Testis (tissue), 2 donors: ENCODE measurements at regions not wholly inside any gene's neighbourhood (a gene's known extent, or its start where the extent isn't known, plus 50 kb on each side); places are given as distances from the start of the nearest gene placed in this dataset.

Experiments used
- CTCF ChIP-seq, 3 experiments: fragments of 450-650 bp in 2 of 3; fragments of 200-600 bp in 1 of 3; sonication (generic) in 1 of 3; IDR thresholded peaks; one replicate each; pipeline ENCODE4 v1.5.1; 2016 to 2019; ENCODE audit warnings: antibody characterized with exemption in 3 of 3, mild to moderate bottlenecking in 2 of 3, moderate library complexity in 1 of 3
- POLR2A ChIP-seq: fragments of 450-650 bp; IDR thresholded peaks from one replicate; pipeline ENCODE4 v1.6.1; 2017; ENCODE audit warnings: antibody characterized with exemption, mild to moderate bottlenecking, moderate library complexity

- TF ChIP-seq POLR2A (no peak), CTCF (IDR thresholded peaks at IDR 0.05) (no peak)
Observed at GRCh38 chr2:105691947-105692390, 52.7 kb upstream of the NCK2 start.
